ENCODE measurements at regions not wholly inside any gene's neighbourhood (a gene's known extent, or its start where the extent isn't known, plus 50 kb on each side); places are given as distances from the start of the nearest gene placed in this dataset.

DNA sequence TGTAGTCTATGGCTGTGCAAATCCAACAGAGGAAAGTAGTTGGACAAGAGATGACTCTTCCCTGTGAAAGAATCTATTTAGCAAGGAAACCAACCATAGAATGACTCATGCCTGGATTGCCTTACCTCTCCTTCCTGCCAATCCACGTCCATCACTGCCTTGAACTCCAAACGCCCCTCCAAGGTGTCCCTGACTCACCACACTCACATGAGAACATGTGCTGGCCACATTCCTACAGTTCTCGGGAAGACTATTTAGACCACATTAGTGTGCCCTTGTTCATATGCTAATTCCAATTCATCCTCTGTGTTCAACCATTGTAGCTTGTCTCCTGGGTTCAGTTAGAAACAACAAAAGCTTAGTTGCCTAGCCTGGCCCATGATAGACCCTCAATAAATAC lies 157.3 kb downstream of the SLC30A10 start:
- FAIRE-seq = no peak

DNA sequence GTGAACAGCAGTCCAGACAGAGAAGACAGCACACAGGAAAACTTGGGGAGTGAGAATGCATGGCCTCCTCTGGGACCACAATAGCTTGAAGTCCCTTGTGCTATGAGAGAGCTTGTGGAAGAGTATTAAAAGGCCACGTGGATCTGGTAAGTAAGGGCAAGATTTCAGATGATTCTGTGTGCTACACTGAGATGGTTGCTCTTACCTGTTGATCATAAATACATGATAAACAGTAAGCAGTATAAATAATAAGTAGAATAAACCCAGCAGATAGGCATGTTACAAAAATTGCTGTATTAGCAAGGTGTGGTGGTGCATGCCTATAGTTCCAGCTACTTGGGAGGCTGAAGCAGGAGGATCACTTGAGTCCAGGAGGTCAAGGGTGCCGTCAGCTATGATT lies 150.4 kb upstream of the ZC3H11B start:
- FAIRE-seq = no peak

DNA sequence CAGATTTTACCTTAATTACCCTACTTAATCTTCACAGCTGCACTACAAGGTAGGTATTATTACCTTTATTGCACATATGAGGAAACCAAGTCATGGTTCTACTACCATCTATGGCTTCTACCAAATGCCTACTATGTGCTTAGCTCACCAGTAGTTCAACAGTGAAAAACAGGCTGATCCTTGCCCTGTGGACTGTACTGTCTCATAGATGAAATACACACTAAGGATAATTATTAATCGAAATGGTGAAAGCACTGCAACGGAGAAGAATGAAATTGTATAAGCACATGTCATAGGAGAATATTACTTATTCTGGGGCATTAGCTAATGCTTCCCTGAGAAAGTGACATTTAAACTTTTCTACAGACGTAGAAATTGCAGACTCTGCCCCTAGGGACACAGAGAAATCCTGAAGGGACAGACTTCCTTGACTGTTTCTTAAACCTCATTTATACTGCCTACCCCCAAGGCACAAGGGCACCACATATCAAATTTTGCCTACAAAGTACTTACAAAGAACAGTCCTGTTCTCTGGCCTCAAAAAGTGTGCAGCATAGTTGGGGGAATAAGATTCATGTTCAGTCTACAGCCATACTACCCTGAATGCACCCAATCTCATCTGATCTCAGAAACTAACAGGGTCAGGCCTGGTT lies 148.4 kb upstream of the ZC3H11B start:
- FAIRE-seq = no peak

DNA sequence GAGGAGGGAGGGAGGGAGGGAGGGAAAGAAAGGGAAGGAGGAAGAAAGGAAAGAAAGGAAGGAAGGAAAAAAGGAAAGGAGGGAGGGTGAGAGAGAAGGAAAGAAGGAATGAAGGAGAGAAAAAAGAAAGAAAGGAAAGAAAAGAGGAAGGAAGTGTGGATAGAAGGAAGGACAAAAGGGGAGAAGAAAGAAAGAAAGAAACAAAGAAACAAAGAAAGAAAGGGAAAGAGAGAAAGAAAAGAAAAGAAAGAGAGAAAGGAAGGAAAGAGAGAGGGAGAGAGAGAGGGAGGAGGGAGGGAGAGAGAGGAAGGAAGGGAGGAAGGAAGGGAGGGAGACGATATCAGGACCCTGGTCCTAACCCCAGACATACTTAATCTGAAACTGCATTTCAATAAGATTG lies 146.2 kb upstream of the ZC3H11B start:
- FAIRE-seq = no peak

DNA sequence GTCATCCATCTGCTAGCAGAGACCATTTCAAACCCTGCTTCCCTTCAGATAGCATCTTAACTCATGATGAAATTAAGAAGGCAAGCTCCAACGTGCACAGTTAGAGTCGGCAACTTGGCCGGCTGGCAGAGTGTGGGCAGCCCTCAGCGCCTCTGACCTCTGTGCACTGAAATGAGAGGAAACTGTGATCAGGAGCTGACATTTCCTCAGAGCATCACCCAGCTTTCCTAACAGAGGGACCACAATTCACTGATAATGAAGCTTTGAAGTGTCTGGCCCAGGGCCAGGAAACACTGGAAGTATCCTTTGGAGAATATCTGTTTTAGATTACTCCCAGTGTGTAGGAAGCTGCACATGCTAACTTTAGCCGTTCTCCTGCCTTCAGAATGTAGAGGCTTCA lies 145.0 kb upstream of the ZC3H11B start:
- FAIRE-seq = no peak

DNA sequence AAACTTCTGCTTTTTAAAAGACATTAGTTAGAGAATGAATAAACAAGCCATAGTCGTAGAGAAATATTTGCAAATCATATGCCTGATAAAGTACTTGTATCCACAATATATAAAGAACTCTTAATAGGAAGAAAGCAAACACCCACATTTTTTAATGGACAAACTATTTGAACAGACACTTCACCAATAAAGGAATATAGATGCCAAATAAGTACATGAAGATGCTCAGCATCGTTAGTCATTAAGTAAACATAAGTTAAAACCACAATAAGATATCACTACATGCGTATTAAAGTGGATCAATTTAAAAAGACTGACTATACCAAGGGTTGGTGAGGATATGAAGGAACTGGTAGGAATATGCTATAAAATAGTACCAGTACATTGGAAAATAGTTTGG lies 142.3 kb upstream of the ZC3H11B start:
- FAIRE-seq = no peak

DNA sequence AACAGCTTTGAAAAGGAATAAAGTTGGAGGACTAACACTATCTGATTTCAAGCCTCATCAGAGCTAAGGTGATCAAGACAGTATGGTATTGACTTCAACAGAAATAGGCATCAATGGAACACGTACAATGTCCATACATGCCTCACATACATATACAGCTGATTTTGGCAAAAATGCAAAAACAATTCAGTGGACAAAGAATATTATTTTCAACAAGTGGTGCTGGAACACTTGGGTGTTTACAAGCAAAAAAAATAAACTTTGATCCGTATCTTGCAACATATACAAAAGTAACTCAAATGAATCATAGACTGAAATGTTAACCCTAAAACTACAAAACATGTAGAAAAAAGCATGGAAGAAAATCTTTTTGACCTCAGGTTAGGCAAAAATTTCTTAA lies 141.9 kb upstream of the ZC3H11B start:
- FAIRE-seq = no peak

DNA sequence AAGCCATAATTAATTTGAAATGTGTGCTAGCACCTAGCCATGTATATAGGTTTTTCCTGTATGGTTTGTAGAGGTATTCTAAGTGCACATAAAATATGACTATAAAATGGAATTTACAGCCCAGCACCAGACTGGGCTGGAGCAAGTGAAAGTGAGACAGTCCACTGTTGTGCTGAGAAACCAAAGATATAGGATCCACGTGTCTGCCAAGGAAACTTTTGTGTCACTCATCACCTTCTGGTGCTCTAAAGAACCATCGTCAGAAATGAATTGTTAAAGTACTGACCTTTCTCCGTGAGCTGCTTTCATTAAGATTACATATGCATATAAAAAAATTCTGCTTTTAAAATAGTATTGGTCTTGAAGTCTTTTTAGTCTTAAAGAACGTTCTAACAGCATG lies 141.0 kb upstream of the ZC3H11B start:
- no peak for FAIRE-seq

DNA sequence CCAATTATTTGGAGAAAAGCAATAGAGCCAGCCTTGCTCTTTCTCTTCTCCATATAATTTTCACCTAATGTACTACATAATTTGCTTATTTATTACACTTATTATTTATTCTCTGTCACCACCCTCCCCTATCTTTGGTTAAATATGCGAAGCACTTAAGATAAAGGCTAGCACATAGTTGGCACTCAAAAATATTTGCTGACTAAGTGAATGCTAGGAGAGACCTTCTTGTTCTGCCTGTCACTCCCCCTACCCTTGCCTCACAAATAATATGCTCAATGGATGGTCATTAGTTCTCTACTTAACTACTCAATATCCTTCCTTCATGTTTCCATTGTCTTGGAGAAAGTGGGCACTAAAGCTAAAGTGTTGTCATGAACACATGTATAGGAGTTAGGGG lies 139.7 kb upstream of the ZC3H11B start:
- no peak for FAIRE-seq

DNA sequence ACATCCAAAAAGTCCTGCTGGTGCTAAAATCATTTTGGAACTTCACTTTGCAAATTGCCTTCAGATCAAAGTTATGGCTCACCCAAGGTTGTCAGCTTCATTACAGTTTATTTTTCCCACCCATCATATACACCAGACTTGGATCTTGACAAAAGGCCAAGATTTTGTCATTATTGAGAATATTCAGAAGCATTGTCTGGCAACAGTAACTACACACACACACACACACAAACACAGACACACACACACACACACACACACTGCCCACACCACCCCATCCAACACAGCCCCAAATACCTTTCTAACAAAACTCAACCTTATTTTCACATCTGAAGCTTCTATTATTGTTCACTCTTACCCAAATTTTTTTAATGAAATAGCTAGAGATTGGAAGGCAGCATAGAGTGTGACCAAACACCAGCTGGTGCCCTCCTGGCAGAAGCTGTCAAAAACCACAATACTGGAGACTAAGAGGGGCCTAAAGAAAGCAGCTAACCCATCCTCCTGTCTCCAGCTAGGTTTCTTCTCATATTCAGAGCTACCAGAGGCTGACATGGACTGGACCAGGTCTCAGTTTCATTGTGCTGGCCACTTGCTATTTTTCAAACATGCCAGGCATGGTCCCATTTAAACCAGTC lies 139.1 kb upstream of the ZC3H11B start:
- no peak for FAIRE-seq

DNA sequence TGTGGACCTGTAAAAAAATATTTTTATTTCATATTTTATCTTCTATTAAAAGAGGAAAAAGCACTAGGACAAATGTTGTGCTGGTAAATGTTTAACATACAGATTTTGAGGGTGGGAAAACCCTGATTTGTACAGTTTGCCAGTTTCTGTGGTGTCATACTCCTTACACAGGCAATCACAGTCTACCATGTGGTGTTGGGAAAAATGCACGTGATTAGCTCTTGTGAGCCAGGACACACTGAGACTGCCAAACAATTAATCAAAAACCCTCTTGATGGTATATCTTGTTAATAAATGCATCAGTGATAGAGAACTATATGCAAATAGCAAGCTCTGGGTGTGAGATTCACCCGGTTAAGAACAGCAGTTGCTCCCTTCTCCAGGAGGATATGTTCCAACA lies 136.5 kb upstream of the ZC3H11B start:
- FAIRE-seq = no peak

DNA sequence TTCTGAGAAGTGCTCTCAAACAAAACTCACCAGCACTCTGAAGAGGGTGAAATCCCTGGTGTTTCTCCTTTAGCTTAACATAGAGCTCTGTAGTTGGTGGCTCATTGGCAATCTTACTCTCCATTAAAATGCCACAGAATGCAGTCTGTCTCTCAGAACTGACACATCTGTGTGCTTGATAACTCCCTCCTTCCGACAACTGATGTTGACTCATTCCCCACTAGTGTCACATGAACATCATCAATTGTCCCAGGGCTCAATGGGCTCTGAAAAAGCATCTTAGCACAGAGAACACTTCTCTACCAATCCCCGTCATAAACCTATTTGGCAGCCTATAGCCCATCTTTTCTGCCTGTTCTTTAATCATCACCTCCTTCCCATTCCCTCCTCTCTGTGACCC lies 133.2 kb upstream of the ZC3H11B start:
- no peak for FAIRE-seq

DNA sequence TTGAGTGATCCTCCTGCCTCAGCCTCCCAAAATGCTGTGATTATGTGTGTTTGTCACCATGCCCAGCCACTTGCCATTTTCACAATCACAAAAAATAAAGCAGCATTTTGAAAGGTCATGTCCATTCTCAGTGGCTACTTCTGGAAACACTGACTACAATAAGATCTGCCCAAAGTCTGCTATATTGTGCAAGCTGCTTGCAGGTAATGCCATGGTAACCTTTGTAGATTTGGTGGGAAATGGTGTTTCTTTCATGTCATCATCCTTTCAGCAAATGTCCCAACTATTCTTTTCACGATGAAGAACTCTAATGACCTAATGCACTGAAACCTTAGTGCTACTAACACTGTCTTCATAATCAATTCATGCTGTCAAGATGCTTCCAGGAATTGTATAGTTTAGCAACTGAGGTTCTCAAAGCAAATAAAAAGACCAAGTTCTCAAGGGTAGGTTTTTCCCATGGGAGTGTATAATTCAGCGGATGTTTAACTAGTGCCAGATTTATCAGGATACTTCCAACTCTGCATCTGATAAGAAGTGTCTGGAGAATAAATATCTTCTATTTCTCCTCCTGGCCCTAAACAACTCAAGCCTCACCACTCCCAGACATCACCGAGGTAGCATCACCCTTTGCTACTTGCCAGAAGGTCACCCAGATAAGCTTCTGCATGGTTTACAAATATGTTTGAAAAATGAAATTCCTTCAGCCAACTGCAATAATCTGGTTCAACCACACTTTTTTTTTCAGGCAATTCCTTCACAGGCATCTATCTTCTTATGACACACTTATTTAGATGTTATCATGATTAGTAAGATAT lies 132.0 kb upstream of the ZC3H11B start:
- no peak for FAIRE-seq

DNA sequence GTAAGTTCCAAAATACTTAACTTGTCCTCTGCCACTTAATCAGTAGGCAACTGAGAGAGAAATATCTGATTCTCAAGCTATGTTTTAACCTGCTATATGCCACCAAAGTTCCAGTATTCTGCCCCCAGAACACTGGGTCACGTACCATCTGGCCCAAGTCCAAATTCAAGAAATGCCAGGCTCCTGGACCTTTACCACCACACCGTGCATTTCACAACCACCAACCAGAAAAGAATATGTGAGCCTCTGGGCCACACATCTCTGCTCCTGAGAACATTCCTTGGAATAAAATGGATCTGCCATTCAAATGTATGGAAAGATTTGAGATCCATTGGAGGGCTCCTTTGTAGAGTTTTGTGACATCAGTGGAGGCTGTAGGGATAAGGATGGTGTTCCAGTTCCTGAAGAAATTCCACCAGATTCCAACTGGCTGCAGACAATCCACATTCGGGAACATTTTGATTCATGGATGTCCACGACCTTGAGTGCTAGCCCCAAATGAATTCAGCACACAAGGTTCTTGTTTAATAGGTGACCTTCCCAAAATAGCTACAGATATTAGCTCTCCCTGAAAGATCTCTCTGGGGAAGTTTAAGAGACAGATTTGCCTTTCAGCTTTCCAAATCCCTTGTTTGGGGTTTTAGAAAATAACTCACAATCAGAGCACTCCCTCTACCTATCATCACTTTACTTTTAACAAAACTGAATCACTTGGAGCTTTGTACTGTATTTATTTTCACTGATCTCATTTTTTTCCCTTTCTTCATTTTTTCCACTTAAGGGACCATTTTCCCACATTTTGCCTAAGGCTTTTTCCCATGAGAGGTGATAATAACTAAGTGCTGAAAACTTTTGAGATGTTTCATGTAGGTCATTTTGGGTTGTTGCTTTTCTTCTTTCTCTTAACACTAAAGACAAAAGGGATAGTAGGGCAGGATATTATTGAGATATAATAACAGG lies 128.4 kb upstream of the ZC3H11B start:
- FAIRE-seq = no peak

DNA sequence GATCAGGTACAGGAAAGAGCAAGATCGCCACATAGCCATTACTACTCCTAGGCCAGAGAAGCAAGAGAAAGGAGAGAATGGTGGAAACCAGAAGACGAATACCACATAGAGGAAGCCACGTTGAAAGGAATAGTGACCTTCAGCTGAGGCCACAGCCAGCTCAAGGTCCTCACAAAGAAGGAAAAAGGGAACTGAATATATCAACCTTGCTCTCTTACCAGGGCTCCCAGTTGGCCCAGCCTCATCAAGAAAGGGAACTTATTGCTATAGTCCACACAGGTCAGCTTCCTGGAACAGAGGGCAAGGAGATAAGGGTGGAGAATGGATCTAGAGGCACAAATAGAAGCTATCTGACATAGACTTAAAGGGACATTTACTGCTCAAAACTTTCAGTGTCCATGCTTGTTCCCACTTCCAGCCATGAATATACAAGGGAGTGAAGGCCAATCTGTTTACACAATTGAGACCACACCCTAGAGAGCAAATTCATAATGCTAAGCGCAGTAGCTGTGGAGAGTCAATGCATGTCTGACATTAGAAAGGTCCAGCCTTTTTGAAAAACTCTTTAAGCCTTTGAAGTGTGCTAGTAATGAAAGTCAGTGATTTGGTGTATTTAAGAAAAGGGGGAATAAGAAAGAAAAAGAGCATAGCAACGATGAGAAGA lies 120.7 kb upstream of the ZC3H11B start:
- no peak for FAIRE-seq

DNA sequence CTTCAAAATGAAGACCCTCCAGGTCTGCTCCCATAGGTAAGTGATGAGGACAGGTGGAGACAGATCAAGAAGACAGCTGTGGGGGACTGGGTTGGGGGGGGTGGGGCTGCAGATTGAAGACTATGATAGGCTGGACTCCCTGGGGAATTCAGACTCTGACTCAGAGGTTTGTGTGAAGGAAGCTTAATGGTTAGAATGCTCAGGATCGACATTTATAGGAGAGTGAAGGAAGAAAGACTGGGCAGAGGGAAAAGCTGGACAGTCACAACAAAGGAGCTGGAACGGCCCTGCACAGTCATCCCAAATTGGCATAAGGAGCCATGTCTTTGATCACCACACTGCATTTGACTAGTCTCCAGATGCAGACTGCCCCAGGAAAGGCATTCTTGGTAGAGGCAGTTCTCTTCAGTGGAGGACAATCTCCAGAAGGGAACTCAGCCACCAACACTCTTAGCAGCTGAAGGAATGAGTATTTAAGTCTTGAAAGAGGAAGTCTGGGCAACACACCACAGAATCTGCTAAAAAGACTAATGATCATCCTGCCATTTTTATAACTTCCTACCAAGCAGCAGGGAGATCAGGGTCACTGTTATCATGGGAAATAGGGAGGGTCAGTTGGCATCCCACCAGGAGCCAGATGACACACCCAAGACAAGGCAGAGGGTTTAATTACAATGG lies 120.0 kb upstream of the ZC3H11B start:
- no peak for FAIRE-seq

DNA sequence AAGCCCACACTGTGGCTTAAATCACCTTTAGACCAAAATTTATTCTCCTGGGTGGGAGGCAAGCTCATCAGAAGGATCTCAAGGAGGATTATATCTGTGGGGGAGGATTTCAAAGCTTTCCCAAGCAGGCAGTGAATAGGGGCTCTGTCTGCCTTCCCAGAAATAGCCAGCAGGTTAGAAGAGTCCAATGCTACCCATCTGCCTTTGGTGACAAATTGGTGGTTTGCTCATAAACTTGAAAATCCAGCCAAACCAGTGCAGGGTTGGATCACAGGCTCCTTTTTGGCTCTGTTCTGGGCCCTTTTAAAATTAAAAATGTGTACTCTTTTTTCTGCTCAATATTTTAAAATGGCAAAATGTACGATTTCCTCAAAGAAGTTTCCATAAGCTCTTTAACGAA lies 118.9 kb upstream of the ZC3H11B start:
- no peak for FAIRE-seq

DNA sequence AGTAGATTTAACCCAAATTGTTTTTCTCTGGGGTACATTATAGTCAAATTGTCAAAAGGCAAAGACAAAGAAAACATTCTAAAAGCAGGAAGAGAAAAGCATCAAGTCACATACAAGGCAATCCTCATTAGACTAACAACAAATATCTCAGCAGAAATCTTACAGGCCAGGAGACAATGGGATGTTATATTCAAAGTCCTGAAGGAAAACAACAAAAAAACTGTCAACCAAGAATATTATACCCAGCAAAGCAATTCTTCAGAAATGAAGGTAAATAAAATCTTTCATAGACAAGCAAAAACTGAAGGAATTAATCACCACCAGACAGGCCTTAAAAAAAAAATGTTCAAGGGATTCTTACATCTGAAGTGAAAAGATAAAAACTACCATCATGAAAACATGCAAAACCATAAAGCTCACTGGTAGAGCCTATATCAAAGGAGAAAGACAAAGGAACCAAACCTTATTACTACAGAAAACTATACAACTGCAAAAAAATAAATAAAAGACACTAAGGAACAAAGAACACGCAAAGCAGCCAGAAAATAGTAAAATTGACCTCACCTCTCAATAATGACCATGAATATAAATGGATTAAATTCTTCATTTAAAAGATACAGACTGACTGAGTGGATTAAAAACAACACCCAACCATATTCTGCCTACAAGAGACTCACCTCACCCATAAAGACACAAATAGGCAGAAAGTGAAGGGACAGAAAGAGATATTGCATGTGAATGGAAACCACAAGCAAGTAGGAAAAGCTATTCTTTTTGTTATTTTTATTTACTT lies 113.8 kb upstream of the ZC3H11B start:
- no peak for FAIRE-seq

DNA sequence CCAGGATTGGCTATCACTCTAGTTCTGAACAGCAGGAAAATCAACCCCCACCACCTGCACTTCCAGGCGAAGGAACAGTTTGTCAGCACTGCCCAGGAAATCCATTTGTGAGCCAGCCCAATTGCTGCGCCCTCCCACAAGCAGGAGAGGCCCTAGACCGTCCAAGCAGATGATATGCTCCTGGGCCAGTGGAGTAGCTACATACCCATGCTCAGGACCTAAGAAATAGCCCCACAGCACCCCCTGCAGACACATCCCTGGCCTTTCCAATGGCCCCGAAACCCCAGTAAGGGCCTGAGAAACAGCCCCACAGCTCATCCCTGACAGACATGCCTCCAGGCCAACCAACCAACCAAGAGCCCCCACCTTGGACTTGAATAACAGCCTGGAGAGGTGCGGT lies 111.5 kb upstream of the ZC3H11B start:
- no peak for FAIRE-seq

DNA sequence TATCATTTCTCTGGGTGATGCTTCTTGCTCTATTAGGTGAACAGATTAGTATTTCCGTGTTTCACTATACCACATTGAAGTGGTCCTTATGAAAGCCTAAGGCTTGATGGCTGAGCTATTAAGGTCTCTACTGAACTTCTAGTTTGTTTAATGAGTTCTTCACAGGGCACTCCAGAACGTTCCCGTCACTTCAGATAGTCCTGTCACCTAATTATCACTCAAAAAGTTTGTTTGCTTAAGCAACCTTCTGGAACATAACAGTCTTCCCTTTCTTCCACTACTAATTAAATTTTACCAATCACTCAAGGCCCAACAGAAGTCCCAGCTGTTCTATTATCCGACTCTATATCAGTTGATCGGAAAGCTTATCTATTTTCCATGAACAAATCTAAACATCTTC lies 104.6 kb upstream of the ZC3H11B start:
- FAIRE-seq = no peak

DNA sequence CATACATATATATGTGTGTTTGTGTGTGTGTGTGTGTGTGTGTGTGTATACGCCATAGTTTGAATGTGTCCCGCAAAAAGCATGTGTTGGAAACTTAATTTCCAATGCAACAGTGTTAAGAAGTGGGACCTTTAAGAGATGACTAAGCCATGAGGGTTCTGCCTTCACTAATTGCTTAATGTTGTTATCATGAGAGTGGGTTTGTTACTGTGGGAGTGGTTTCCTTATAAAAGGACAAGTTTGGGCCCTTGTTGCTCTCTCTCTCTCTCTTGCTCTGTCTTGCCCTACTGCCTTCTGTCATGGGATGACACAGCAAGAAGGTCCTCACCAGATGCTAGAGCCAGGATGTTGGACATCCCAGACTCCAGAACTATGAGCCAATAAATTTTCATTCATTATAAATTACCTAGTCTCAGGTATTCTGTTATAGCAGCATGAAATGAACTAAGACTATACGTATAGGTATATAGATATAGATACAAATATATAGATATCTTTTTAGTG lies 103.8 kb upstream of the ZC3H11B start:
- no peak for FAIRE-seq
